Activated gamma-delta T cell treated with Interleukin-2 at 50 U/mL for 16 hours (primary cell): ENCODE measurements at regions not wholly inside any gene's neighbourhood (a gene's known extent, or its start where the extent isn't known, plus 50 kb on each side); places are given as distances from the start of the nearest gene placed in this dataset.

ENCODE experiments used
- DNase-seq: peaks from one replicate; pipeline ENCODE4 v3.0.0-alpha.2; 2020

- no peak for DNase-seq
Observed at GRCh38 chr10:128775743-128776142, 649.5 kb upstream of the MKI67 start.

DNA sequence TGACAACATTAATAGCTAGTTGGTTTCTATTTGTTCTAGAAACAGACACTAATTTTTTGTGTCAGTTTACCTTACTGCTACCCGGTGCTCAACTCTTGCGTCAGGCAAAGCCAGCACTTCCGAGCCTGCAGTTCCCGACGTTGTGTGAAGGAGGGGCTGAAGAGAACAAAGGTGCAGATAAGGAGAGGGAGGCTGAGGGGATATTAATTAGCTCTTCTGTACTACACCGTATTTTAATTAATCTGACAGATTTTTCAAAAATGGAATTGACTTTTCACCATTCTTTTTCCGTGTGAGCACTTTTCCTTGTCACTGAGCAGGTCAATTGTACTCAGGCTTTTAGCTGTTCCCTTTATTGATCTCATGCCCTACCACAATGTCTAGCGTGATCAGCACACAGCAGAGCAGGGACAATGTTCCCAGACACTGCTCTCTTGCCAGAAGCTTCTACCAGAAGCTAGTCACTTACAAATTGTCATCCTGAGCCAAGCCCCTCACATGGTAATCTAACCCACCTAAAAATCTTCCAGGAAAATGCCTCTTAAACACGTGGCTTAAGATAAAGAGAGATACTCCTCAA is 650.5 kb upstream of the MKI67 start:
- DNase-seq, result no peak

- DNase-seq, result no peak
Observed at GRCh38 chr10:128777342-128777741, 651.1 kb upstream of the MKI67 start.

- DNase-seq, result no peak
Observed at GRCh38 chr10:128779416-128779815, 653.2 kb upstream of the MKI67 start.

DNA sequence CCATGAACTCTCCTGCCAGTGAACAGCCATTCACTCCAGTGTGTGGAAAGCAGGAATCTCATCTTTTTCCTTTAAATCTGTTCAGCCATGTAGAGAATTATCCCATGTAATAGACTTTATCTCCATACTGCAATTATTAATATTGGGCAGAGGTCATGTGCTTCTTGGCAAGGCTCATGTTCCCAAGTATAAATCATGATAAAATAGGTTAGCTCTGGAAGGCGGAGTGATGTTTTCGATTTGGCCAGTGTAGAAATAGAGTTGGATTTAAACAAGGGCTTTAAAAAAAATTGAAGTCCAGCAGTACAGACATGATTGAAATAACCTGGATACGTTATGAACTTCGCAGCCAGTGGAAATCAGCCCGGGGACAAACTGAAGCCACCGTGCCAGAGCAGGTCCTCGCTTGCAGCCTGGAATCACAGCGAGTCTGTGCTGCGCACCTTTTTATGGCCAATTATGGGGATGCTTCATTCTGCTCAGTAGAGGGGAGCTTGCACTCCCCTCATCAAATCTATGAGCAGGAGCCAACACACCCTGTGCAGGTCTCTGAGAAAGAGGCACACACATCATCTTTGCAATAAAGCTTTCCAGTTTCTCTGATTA is 654.0 kb upstream of the MKI67 start:
- no peak for DNase-seq

DNA sequence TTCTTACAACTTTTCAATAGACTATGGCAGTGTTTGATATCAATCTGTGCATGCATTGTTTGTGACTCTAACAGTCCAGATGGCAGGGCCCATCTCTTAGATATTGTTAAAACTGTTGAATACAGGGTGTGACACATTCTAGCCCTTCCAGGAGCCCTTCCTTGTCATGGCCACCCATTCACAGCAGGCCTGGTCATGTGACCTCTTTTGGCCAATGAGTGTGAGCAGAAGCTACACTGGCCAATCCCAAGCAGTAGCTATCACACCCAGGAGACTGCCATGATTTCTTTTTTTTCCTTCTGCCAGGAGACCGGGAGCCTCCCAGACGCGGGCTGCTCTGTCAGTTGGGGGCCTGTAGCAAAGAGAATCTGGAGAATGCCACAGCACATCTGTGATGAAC is 655.4 kb upstream of the MKI67 start:
- no peak for DNase-seq

GRCh38 chr10:128784444-128784843 is 658.2 kb upstream of the MKI67 start:
- DNase-seq, result no peak

- no peak for DNase-seq
Observed at GRCh38 chr10:128792426-128793140, 666.4 kb upstream of the MKI67 start.

DNA sequence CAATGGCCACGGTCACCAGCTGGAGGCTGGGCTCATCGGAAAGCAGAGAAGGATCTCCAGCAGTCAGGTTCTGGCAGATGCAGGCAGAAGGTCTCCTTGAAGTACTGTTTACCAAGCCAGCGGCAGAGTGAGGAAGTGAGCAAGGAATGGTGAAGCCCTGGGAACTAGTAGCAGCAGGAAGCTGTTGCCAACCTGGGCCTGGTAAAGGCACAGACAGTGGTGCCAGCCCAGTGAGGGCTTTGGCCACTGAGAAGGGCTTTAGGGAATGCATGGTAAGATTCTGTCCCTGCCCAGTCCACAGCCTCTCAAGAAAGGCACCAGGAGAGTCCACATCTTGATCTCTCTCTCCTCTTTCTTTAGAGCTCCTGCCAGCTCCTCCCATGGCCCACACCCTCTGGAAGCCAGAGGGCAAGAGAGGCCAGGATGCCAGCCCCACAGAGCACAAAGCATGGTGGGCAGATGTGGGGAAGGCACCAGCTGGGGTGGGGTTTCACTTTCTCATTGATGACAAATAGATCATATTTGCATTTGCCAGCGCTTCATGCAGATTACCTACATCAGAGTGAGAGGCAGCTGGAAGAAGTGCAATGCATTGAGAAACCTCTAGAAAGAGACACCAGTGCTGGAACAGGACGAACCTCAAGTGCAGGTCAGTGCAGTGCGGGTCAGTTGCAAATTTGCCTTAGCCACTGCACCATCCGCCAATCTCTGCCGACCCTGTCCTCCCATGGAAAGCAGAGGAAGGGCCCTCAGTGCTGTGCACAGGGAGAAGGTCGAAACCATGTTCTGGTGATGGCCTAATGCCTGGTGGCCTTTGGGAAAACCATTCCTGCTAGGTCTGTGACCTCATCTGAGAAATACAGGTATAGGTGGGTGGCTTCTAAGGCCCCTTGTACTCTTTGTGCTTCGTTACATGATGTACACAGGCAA is 667.8 kb upstream of the MKI67 start:
- no peak for DNase-seq

DNA sequence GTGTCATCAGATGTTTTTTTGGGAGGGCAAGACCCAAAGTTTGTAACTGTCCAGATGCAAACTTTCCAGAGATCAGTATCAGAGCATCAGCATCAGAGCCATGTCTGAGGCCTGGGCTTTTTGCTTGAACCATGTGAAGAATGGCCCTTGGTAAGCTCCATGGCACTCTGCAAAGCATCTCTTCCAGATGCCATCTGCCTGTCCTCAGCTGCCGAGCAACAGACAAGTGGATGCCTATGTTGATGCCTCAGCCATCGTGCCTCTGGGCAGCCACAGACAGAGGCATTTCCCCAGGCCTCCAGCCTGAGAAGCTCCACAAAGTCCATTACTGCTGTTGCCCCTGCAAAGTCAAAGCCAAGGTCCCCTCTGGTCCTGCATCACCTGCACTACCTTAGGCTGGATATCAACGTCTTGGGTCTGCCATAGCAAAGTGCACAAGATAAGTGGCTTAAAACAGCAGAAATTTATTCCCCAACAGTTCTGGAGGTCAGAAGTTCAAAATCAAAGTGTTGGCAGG is 670.2 kb upstream of the MKI67 start:
- DNase-seq, result no peak

- no peak for DNase-seq
Observed at GRCh38 chr10:128802062-128802461, 665.0 kb upstream of the MGMT start.

- DNase-seq, result no peak
Observed at GRCh38 chr10:128803790-128804189, 663.3 kb upstream of the MGMT start.

DNA sequence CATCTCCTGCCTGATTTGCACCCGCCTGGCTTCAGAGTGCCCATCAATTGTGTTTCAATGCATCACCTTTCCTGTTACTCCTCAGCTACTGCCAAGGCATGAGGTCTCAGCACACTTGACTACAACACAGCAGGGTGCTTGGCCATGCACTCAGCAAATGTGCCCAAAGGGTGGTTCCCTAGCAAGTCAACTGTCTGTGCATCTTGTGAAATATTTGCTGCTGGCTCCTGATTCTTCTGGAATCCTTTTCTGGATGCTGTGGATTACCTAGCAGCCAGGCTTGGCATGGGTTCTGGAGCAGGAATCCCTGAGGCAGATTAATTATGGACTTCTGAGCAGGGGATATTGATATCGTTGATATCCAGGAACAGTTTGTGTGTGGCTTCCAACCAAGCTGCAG is 662.6 kb upstream of the MGMT start:
- DNase-seq, result no peak

GRCh38 chr10:128808921-128809440 is 658.1 kb upstream of the MGMT start:
- DNase-seq, result no peak

DNA sequence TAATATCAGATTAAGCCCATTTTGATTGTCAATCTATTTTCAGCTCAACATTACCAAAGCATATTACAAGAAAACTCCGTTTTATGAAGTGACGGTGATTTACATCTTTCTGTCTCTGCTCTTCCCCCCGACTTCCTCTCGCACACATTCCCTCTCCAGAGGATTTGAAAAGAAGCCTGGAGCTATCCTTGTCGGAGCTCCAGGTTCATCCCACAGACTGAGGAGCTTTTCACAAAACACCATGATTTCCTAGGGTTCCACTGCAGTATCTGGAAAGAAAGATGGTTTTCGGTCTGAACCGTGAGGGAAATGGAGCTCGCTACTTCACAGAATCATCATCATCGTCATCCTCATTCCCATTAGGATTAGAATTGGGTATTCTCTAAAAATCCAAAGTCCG is 655.5 kb upstream of the MGMT start:
- DNase-seq, result no peak

DNA sequence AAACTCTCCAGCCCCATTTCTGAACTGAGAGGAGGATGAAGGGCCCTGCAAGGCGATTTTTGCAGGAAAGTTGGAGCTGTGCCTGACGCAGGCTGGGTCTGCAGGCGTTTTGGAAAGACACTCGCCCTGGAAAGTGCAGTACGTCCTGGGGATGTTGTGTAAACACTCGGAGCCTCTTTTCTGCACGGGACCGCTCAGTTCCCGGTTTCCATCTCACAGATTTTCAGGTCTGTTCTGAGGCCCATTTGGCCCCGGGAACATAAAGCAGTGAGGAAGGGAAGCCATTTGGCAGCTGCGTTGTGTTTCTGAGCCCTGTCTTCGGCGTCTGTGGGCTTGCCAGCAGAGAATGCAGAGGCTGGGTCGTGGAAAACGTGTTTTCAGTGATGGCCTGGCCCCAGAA is 655.0 kb upstream of the MGMT start:
- no peak for DNase-seq

GRCh38 chr10:128813574-128813973 is 653.5 kb upstream of the MGMT start:
- DNase-seq, result no peak

GRCh38 chr10:128814024-128814423 is 653.0 kb upstream of the MGMT start:
- no peak for DNase-seq

- DNase-seq, result no peak
Observed at GRCh38 chr10:128814782-128815181, 652.3 kb upstream of the MGMT start.

DNA sequence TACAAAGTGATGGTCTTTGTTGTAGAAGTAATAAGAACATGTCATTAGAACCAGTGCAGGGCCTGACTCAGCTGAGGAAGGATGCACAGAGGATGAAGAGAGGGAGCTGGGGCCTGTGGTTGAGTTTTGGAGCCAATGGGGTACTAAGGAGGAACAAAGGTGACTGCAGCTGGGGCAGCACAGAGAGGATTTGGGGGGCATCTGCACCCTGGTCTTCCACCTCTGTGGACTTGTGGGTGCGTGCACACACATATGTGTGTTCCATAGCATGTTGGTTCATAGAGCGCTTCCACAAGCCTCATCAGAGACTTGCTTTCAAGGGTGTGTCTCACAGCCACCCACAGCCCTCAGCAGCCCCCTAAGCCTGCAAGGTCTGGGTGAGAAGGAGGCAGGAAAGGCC is 650.3 kb upstream of the MGMT start:
- DNase-seq, result no peak

DNA sequence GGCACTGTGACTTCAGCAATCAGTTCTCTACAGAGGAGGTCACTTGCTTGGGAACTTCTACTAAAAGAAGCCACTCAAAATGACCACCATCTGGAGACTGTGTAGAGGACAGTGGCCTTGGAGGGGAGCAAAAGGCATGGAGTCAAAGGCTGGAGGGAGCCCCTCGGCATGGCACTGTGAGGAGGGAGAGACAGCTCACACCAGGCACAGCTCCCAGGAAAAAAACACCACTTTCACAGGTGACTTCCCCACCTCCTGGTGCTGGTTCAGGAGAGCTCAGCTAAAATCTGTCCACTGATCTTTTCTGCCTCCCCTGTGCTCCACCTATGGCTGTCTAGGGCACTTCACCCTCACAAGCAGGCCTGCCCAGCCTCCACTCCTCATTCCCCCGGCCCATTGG is 649.4 kb upstream of the MGMT start:
- DNase-seq, result no peak

- no peak for DNase-seq
Observed at GRCh38 chr10:128820663-128821062, 646.4 kb upstream of the MGMT start.

- no peak for DNase-seq
Observed at GRCh38 chr10:128823201-128823600, 643.8 kb upstream of the MGMT start.
